Lung microvascular endothelial cell (primary cell): ENCODE measurements at regions not wholly inside any gene's neighbourhood (a gene's known extent, or its start where the extent isn't known, plus 50 kb on each side); places are given as distances from the start of the nearest gene placed in this dataset.

Experiments used
- DNase-seq, 2 donors: peaks; one replicate each; pipeline versions ENCODE4 v3.0.0 to v3.0.0-alpha.2; 2010; ENCODE audit warnings: low read depth in 2 of 2

DNA sequence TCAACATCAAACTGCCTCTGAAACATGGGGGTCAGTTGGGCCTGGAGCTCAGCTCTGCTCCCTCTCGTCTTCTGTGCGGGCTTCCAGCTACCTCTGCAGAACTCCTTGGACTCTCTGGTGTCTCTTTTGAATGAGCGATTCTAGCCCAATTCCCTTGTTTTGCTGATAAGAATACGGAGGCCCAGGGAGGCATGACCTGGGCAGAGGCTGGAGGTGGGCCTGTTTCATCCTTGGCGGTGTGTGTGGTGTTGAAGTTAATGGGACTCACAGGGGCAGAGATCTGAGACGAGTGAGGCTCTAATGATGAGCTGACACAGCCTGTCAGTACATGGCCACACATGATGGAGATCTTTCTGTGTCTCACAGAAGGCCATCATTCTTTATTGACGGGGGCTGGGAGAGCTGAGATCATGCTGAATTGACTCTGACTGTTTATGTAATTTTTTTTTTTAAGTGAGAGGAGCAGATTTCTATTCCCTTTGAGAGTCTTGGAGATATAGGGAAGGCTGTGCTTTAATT is 134.5 kb downstream of the URB2 start:
- DNase-seq, result no peak

DNA sequence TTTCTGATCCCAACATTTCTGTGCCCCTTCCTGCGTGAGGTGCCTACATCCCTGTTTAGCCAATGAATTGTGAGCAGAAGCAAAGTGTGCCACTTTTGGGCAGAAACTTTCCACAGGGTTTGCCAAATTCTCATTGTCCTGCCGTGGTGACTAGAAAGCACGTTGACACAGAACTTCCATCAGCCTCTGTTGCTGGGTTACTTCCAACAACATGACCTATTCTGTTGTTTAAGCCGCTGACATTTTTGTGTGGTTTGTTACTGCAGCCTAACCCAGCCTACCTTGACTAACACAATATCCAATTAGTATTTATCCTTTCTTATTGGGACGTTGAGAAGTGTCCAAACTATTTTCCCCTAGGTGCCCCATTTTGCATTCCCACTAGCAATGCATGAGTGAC is 136.8 kb downstream of the URB2 start:
- peak in 1 of 2 donors; percentile 55 for DNase-seq

GRCh38 chr1:229768232-229768631 is 142.2 kb downstream of the URB2 start:
- no peak for DNase-seq

GRCh38 chr1:229769006-229769405 is 143.0 kb downstream of the URB2 start:
- DNase-seq, result no peak

- DNase-seq, result no peak
Observed at GRCh38 chr1:229769809-229770208, 143.8 kb downstream of the URB2 start.

DNA sequence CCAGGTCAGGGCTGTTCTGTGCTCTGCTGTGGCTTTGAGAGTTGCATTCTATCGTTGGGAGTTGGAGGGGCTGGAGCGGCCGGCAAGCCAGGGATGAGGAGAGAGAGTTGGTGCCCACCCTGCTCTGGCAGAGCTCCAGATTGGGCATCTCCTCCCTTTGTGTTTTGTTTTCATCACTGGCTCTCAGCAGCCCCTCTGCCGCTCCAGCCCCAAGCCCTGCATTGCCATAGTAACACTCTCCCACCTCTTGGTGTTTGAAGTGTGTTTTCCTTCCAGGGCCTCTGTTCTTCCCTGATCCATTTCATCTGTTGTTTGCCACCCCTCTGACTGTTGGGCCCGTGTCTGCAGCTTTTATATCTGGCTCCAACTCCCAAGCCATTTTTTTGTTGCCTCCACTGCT is 152.7 kb downstream of the URB2 start:
- DNase-seq, result no peak

GRCh38 chr1:229781453-229781852 is 155.4 kb downstream of the URB2 start:
- no peak for DNase-seq

- DNase-seq, result no peak
Observed at GRCh38 chr1:229782469-229782868, 156.4 kb downstream of the URB2 start.

- DNase-seq, result no peak
Observed at GRCh38 chr1:229784834-229785233, 158.8 kb downstream of the URB2 start.

GRCh38 chr1:229786974-229787610 is 161.0 kb downstream of the URB2 start:
- no peak for DNase-seq

- no peak for DNase-seq
Observed at GRCh38 chr1:229788004-229788403, 162.0 kb downstream of the URB2 start.

DNA sequence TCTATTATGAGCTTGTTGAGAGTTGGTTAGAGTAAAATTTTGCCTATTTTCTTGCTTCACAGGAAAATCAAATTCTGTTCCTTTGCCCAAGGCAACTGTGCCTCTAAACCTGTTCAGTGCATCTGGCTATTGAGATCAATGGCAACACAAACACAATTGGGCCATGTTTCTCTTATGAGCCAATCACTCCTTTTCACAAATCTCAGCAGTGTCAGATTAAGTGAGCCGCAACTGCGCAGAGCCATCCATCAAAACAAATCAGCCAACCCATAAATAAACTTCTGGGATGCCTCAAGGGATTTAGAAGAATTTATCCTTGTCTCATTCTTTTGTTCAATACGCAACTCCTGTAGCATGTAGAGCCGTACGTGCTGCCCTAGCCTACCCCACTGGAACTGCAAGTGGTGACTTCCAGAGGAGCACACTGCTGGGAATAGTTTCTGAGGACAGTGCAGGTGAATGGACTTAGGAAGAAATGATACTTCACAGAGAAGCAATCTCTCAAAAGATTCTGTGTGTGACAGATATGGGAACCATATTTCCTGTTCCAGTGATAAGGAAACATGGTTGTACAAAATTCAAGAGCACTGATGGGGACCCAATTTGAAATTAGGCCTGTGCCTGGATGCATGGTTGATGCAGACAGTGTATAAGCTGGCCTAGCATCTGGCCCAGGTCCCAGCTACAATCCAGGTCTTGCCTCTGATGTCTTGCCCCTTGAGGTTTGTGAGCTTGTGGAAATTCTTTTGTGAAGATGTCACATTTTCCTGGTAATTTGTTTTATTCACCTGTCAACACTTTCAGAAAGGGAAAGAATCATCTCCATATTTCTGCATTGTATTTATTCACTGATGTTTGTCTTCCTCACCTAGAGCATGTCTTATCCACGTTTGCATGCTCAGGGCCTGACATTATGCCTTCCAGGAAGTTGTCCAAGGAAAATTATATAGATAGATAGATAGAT is 166.2 kb downstream of the URB2 start:
- DNase-seq, result no peak

GRCh38 chr1:229793488-229793887 is 167.4 kb downstream of the URB2 start:
- no peak for DNase-seq

GRCh38 chr1:229798558-229798957 is 172.5 kb downstream of the URB2 start:
- DNase-seq, result no peak

- no peak for DNase-seq
Observed at GRCh38 chr1:229803626-229804217, 177.7 kb downstream of the URB2 start.

DNA sequence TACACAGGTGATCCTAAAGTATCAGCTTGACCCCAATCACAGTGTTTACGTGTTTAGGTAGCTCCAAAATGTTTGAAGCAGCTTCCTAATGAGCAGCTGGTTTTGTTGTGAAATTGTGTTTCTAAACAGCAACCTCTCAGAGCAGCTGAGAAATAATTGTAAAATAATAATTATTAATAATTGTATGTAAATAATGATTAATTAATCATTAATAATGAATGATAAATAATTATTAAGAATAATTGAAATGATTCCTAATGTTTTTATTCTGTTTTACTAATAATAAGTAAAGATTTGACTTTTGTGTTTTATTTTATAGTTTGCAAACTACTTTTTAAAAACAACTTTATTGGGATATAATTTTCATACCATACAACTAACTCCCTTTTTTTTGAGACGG is 182.2 kb downstream of the URB2 start:
- DNase-seq, result no peak

DNA sequence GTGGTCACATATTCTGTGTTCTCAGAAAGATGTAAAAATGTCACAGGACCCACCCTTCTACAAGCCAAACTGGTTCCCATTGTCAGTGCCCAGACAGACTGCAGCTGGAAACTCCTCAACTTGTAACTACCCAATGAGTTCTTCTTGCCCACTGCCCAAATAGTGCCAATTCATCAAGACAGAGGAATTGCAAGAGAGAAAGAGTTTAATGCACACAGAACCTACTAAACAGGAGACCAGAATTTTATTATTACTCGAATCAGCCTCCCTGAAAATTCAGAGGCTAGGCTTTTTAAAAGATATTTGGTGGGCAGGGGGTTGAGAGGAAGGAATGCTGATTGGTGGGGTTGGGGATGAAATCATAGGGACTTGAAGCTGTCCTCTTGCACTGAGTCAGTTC is 184.1 kb downstream of the URB2 start:
- no peak for DNase-seq

- no peak for DNase-seq
Observed at GRCh38 chr1:229810961-229811360, 184.9 kb downstream of the URB2 start.

DNA sequence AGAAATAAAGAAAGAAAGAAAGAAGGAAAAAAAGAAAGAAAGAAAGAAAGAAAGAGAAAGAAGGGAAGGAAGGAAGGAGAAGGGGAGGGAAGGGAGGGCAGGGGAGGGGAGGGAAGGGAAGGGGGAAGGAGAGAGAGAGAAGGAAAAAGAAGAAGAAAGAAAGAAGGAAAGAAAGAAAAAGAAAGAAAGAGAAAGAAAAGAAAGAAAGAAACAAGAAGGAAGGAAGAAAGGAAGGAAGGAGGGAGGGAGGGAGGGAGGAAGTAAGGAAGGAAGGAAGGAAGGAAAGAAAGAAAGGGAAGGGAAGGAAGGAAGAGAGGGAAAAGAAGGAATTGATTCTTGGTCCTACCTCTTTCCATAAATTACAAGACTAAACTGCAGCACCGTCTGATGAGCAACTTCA is 186.1 kb downstream of the URB2 start:
- DNase-seq, result no peak

GRCh38 chr1:229812693-229813092 is 186.6 kb downstream of the URB2 start:
- DNase-seq, result no peak

DNA sequence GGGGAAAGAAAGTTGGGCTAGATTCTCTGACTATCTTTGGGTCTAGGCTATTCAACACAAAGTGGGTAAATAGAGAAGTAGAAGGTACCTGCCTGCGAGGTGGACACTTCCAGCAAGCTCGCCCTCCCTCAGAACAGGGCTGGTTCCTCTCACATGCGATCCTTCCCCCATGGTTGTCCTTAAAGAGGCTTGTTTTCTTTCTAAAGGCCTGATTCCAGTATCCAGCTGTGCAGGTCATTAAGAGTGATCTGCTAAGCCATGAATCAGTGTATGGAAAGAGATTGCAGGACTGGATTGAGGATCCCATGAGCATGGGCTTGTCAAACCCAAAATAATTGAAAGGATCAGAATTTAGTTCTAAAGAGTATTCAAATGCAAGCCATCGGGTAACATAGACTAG is 189.0 kb downstream of the URB2 start:
- no peak for DNase-seq

- DNase-seq, result no peak
Observed at GRCh38 chr1:229815961-229816360, 189.9 kb downstream of the URB2 start.
